H1 (cell line): ENCODE measurements at regions not wholly inside any gene's neighbourhood (a gene's known extent, or its start where the extent isn't known, plus 50 kb on each side); places are given as distances from the start of the nearest gene placed in this dataset.

Source experiments
- CTCF ChIA-PET: fragments of 300-600 bp; sonication (Branson Sonifier 250); formaldehyde crosslinking; loops from one replicate; lab custom pipeline; 2021; ENCODE audit not compliant: partially characterized antibody; lab: Charles Lee
- POLR2A ChIA-PET: fragments of 300-600 bp; sonication (Branson Sonifier 250); formaldehyde crosslinking; loops from one replicate; lab custom pipeline; 2021; ENCODE audit warnings: inconsistent platforms; ENCODE audit not compliant: partially characterized antibody; lab: Charles Lee
- DNase-seq, 2 experiments: peaks; one replicate each; pipeline versions ENCODE4 v3.0.0 to v3.0.0-alpha.2; 2010 to 2022; ENCODE audit warnings: low spot score in 2 of 2, low read depth in 1 of 2, mixed read lengths in 1 of 2
- FAIRE-seq: peaks from 2 replicates; lab custom pipeline; 2011; peaks lifted over from hg19 to GRCh38; lab: Jason Lieb, UNC
- H2AFZ ChIP-seq: 2 replicates; pipeline ENCODE4 v1.8.1; 2012; ENCODE audit warnings: low read length, inconsistent platforms
- H2AK5ac ChIP-seq: 2 replicates; pipeline ENCODE4 v1.6.1; 2013; ENCODE audit warnings: low read depth, low read length
- H2BK120ac ChIP-seq: replicated peaks from 2 replicates; pipeline ENCODE3; 2013; ENCODE audit warnings: low read depth, low read length, inconsistent platforms
- H2BK12ac ChIP-seq: 2 replicates; pipeline ENCODE4 v1.6.1; 2013; ENCODE audit warnings: low read depth, low read length
- H2BK15ac ChIP-seq: 2 replicates; pipeline ENCODE4 v1.6.1; 2013; ENCODE audit warnings: low read length
- H2BK20ac ChIP-seq: 2 replicates; pipeline ENCODE4 v1.6.1; 2013; ENCODE audit warnings: low read length
- H2BK5ac ChIP-seq: 2 replicates; pipeline ENCODE4 v1.6.1; 2013; ENCODE audit warnings: low read depth, low read length
- H3K14ac ChIP-seq: 2 replicates; pipeline ENCODE4 v1.6.1; 2013; ENCODE audit warnings: inconsistent platforms; ENCODE audit not compliant: insufficient read length
- H3K18ac ChIP-seq: 2 replicates; pipeline ENCODE4 v1.6.1; 2013; ENCODE audit warnings: low read length; ENCODE audit errors: extremely low read depth
- H3K23ac ChIP-seq: 2 replicates; pipeline ENCODE4 v1.6.1; 2013; ENCODE audit warnings: inconsistent platforms; ENCODE audit not compliant: insufficient read length
- H3K23me2 ChIP-seq: 2 replicates; pipeline ENCODE4 v1.6.1; 2013; ENCODE audit warnings: low read depth, low read length
- H3K27ac ChIP-seq: 2 replicates; pipeline ENCODE4 v1.6.1; 2011; ENCODE audit warnings: low read depth, low read length, inconsistent platforms
- H3K27me3 ChIP-seq, 4 experiments: replicated peaks in 1 of 4; 1 replicate in 1 of 4; 2 replicates in 3 of 4; pipeline versions ENCODE4 v1.6.1 to v1.8.1; 2011 to 2013; ENCODE audit warnings: low read length in 3 of 4, mild to moderate bottlenecking in 3 of 4, inconsistent platforms in 2 of 4, mixed read lengths in 2 of 4, moderate library complexity in 1 of 4; ENCODE audit not compliant: control insufficient read depth in 3 of 4, insufficient read depth in 3 of 4; ENCODE audit errors: extremely low read depth in 1 of 4
- H3K36me3 ChIP-seq, 4 experiments: 2 replicates each; pipeline versions ENCODE4 v1.6.1 to v1.8.1; 2011 to 2013; ENCODE audit warnings: mild to moderate bottlenecking in 4 of 4, low read length in 3 of 4, moderate library complexity in 2 of 4, control low read depth in 1 of 4, inconsistent platforms in 1 of 4; ENCODE audit not compliant: insufficient read depth in 4 of 4, control insufficient read depth in 2 of 4
- H3K4ac ChIP-seq: replicated peaks from 2 replicates; pipeline ENCODE3; 2013; ENCODE audit warnings: low read length, low read depth, mixed read lengths, inconsistent platforms; ENCODE audit not compliant: insufficient read length
- H3K4me1 ChIP-seq, 4 experiments: replicated peaks in 1 of 4; 1 replicate in 1 of 4; 2 replicates in 3 of 4; pipeline versions ENCODE4 v1.6.1 to v1.8.1; 2011 to 2013; ENCODE audit warnings: low read length in 3 of 4, inconsistent platforms in 2 of 4, mixed read lengths in 1 of 4; ENCODE audit not compliant: insufficient read depth in 4 of 4, control insufficient read depth in 3 of 4
- H3K4me2 ChIP-seq, 2 experiments: 2 replicates each; pipeline versions ENCODE4 v1.6.1 to v1.8.1; 2011 to 2013; ENCODE audit warnings: low read depth in 2 of 2, low read length in 2 of 2, control low read depth in 1 of 2, inconsistent platforms in 1 of 2, mild to moderate bottlenecking in 1 of 2; ENCODE audit not compliant: insufficient read depth in 1 of 2
- H3K4me3 ChIP-seq, 4 experiments: fragments of 200-600, 300-600 bp in 1 of 4; sonication (generic), shearing (Covaris generic), sonication (Bioruptor Twin) in 1 of 4; 2 replicates each; pipeline versions ENCODE4 v1.5.1 to v1.8.1; 2011 to 2016; ENCODE audit warnings: low read length in 4 of 4, low read depth in 3 of 4, control low read depth in 2 of 4, inconsistent platforms in 2 of 4, mild to moderate bottlenecking in 2 of 4, mixed read lengths in 1 of 4, moderate library complexity in 1 of 4; ENCODE audit not compliant: insufficient read depth in 2 of 4; ENCODE audit errors: extremely low read depth in 1 of 4
- H3K56ac ChIP-seq: replicated peaks from 2 replicates; pipeline ENCODE3; 2013; ENCODE audit warnings: low read depth, mild to moderate bottlenecking, mixed read lengths, low read length, inconsistent platforms; ENCODE audit not compliant: insufficient read length
- H3K79me1 ChIP-seq: 2 replicates; pipeline ENCODE4 v1.6.1; 2013; ENCODE audit warnings: low read depth, low read length, control low read depth
- H3K79me2 ChIP-seq, 2 experiments: 2 replicates each; pipeline versions ENCODE4 v1.6.1 to v1.8.1; 2012 to 2013; ENCODE audit warnings: low read length in 2 of 2, mild to moderate bottlenecking in 2 of 2, inconsistent platforms in 1 of 2; ENCODE audit not compliant: insufficient read depth in 2 of 2, control insufficient read depth in 1 of 2
- H3K9ac ChIP-seq, 4 experiments: replicated peaks in 1 of 4; 1 replicate in 1 of 4; 2 replicates in 3 of 4; pipeline versions ENCODE4 v1.6.1 to v1.8.1; 2011 to 2013; ENCODE audit warnings: low read depth in 3 of 4, low read length in 3 of 4, control low read depth in 2 of 4, mild to moderate bottlenecking in 2 of 4, moderate library complexity in 2 of 4, inconsistent platforms in 1 of 4; ENCODE audit errors: extremely low read depth in 1 of 4
- H3K9me3 ChIP-seq, 2 experiments: 2 replicates each; pipeline versions ENCODE4 v1.6.1 to v1.8.1; 2012 to 2013; ENCODE audit warnings: mild to moderate bottlenecking in 2 of 2, moderate library complexity in 2 of 2, control low read depth in 1 of 2, inconsistent platforms in 1 of 2, low read depth in 1 of 2, low read length in 1 of 2, mixed read lengths in 1 of 2; ENCODE audit not compliant: insufficient read depth in 2 of 2
- H4K20me1 ChIP-seq, 2 experiments: replicated peaks in 1 of 2; 2 replicates each; pipeline versions ENCODE3 to v1.8.1; 2011 to 2013; ENCODE audit warnings: inconsistent platforms in 2 of 2, low read length in 2 of 2, mild to moderate bottlenecking in 1 of 2; ENCODE audit not compliant: insufficient read depth in 2 of 2, control insufficient read depth in 1 of 2
- H4K5ac ChIP-seq: 2 replicates; pipeline ENCODE4 v1.6.1; 2013; ENCODE audit warnings: low read length, low read depth, mixed read lengths, inconsistent platforms; ENCODE audit not compliant: insufficient read length
- H4K8ac ChIP-seq: 2 replicates; pipeline ENCODE4 v1.8.0; 2013; ENCODE audit warnings: mild to moderate bottlenecking, moderate library complexity, low read length, inconsistent platforms; ENCODE audit not compliant: insufficient read depth; ENCODE audit errors: extremely low read depth
- H4K91ac ChIP-seq: replicated peaks from 2 replicates; pipeline ENCODE3; 2013; ENCODE audit warnings: low read length, mixed read lengths, inconsistent platforms; ENCODE audit not compliant: insufficient read length
- ASH2L ChIP-seq: fragments of 200-600, 300-600 bp; sonication (generic); IDR thresholded peaks from one replicate; pipeline ENCODE4 v1.7.1; 2017; ENCODE audit warnings: low read length
- BCL11A ChIP-seq, 2 experiments: IDR thresholded peaks; one replicate each; pipeline ENCODE4 v1.6.1; 2011; ENCODE audit warnings: low read depth in 2 of 2, low read length in 2 of 2, mild to moderate bottlenecking in 2 of 2
- CHD1 ChIP-seq: IDR thresholded peaks from 2 replicates; pipeline ENCODE4 v1.6.1; 2012; ENCODE audit warnings: low read depth, low read length, improper control_type of control experiment
- CHD2 ChIP-seq: IDR thresholded peaks from 2 replicates; pipeline ENCODE4 v1.6.1; 2012; ENCODE audit warnings: low read length, improper control_type of control experiment
- EGR1 ChIP-seq: IDR thresholded peaks from 2 replicates; pipeline ENCODE4 v1.6.1; 2011; ENCODE audit warnings: low read depth, low read length, borderline replicate concordance
- EZH2 ChIP-seq: fragments of 200-600 bp; sonication (generic); IDR thresholded peaks from 2 replicates; pipeline ENCODE4 v1.7.1; 2012; ENCODE audit warnings: low read depth, mild to moderate bottlenecking, moderate library complexity, low read length, inconsistent platforms; ENCODE audit not compliant: severe bottlenecking
- FOSL1 ChIP-seq: IDR thresholded peaks from 2 replicates; pipeline ENCODE4 v1.6.1; 2011; ENCODE audit warnings: mild to moderate bottlenecking, low read depth, low read length, moderate library complexity; ENCODE audit not compliant: insufficient read depth
- JUN ChIP-seq: IDR thresholded peaks from 2 replicates; pipeline ENCODE4 v1.6.1; 2011; ENCODE audit warnings: low read depth, mild to moderate bottlenecking, improper control_type of control experiment, low read length
- KDM5A ChIP-seq: fragments of 200-600 bp; IDR thresholded peaks from 2 replicates; pipeline ENCODE4 v1.7.1; 2012; ENCODE audit warnings: mild to moderate bottlenecking, low read length, inconsistent platforms, mixed read lengths
- MAFK ChIP-seq: IDR thresholded peaks from 2 replicates; pipeline ENCODE4 v1.6.1; 2012; ENCODE audit warnings: low read depth, mild to moderate bottlenecking, improper control_type of control experiment, low read length
- POLR2A ChIP-seq, 2 experiments: IDR thresholded peaks; 1 replicate in 1 of 2; 2 replicates in 1 of 2; pipeline ENCODE4 v1.6.1; 2011; ENCODE audit warnings: low read depth in 2 of 2, low read length in 2 of 2, mild to moderate bottlenecking in 2 of 2; ENCODE audit errors: control extremely low read depth in 1 of 2
- RAD21 ChIP-seq, 2 experiments: IDR thresholded peaks in 1 of 2; conservative IDR thresholded peaks in 1 of 2; 2 replicates each; pipeline ENCODE4 v1.6.1; 2011; ENCODE audit warnings: low read depth in 2 of 2, low read length in 2 of 2, improper control_type of control experiment in 1 of 2, inconsistent platforms in 1 of 2, mild to moderate bottlenecking in 1 of 2, moderate library complexity in 1 of 2
- RXRA ChIP-seq: IDR thresholded peaks from 2 replicates; pipeline ENCODE4 v1.6.1; 2011; ENCODE audit warnings: low read depth, mild to moderate bottlenecking, low read length, moderate library complexity; ENCODE audit not compliant: insufficient read depth
- SP1 ChIP-seq: IDR thresholded peaks from 2 replicates; pipeline ENCODE4 v1.6.1; 2011; ENCODE audit warnings: low read depth, low read length
- SUZ12 ChIP-seq: fragments of 200-600 bp; sonication (generic); IDR thresholded peaks from 2 replicates; pipeline ENCODE4 v1.6.1; 2012; ENCODE audit warnings: mild to moderate bottlenecking, inconsistent platforms, low read length, moderate library complexity, mixed read lengths
- TBP ChIP-seq: IDR thresholded peaks from 2 replicates; pipeline ENCODE4 v1.6.1; 2011; ENCODE audit warnings: low read depth, low read length, improper control_type of control experiment
- WGBS, 2 experiments: shearing (Covaris generic) in 1 of 2; methylation state at CpG; one replicate each; pipeline versions ENCODE4 v1.1.6 to v1.1.7; 2013 to 2015; ENCODE audit warnings: low lambda C conversion rate in 2 of 2, mixed read lengths in 2 of 2, inconsistent platforms in 1 of 2, low coverage in 1 of 2, missing lambda C conversion rate in 1 of 2; ENCODE audit not compliant: insufficient replicate concordance in 2 of 2, insufficient coverage in 1 of 2, insufficient read length in 1 of 2; ENCODE audit errors: extremely low coverage in 1 of 2, missing lambda C conversion rate in 1 of 2; 5-methylcytosine and 5-hydroxymethylcytosine counted together

GRCh38 chrX:25290132-25290531 is 274.4 kb upstream of the ARX start:
- H3K27me3 ChIP-seq = no peaks in the 10 kb centered on the region
- no peak for TF ChIP-seq ASH2L
- no peak for TF ChIP-seq POLR2A (IDR thresholded peaks at IDR 0.05; ENCODE audit: control extremely low read depth in 1 of 2, low read depth in 2 of 2, low read length in 2 of 2)
- no peak for TF ChIP-seq MAFK
- no peak for TF ChIP-seq RAD21 (IDR thresholded peaks at IDR 0.05 in 1 of 2, conservative IDR thresholded peaks at IDR 0.05 in 1 of 2; ENCODE audit: low read depth in 2 of 2, low read length in 2 of 2)
- no peak for TF ChIP-seq CHD1
- no peak for TF ChIP-seq BCL11A (IDR thresholded peaks at IDR 0.05; ENCODE audit: low read depth in 2 of 2, low read length in 2 of 2)
- TF ChIP-seq JUN = no peak
- no peak for TF ChIP-seq FOSL1
- TF ChIP-seq KDM5A = no peak
- TF ChIP-seq SP1 = no peak
- no peak for TF ChIP-seq EZH2
- no peak for TF ChIP-seq RXRA
- TF ChIP-seq SUZ12 = no peak
- no peak for TF ChIP-seq TBP
- TF ChIP-seq CHD2 = no peak
- TF ChIP-seq EGR1 = no peak
- TF ChIP-seq, all 59 proteins: peak for 0
- CTCF ChIA-PET = no interaction called here

More at GRCh38 chrX:25290132-25290531, 274.4 kb upstream of the ARX start:
- Histone ChIP-seq H3K27ac (no peak overlapping the region), H2BK20ac (no peak overlapping the region), H3K18ac (no peak overlapping the region), H3K56ac (no peak overlapping the region), H3K79me1 (no peaks in the 10 kb centered on the region), H3K9ac (no peak overlapping the region), H3K4ac (no peak overlapping the region), H2AK5ac (no peak overlapping the region), H3K23me2 (no peaks in the 10 kb centered on the region), H4K5ac (no peak overlapping the region), H2BK120ac (no peak overlapping the region), H3K4me1 (no peaks in the 10 kb centered on the region), H4K20me1 (no peaks in the 10 kb centered on the region), H3K14ac (no peak overlapping the region), H3K9me3 (no peaks in the 10 kb centered on the region), H3K4me2 (no peak overlapping the region), H3K4me3 (no peak overlapping the region), H3K79me2 (no peaks in the 10 kb centered on the region), H2BK12ac (no peak overlapping the region), H4K91ac (no peak overlapping the region), H2BK5ac (no peak overlapping the region), H3K23ac (no peak overlapping the region), H4K8ac (no peak overlapping the region), H2BK15ac (no peak overlapping the region), H3K36me3 (no peaks in the 10 kb centered on the region), H2AFZ (no peak overlapping the region)
- 94% methylated on average over 1 of the region's 1 CpG; no CpG with 5 or more reads in 1 of the 2 experiments for WGBS, 2 experiments
- FAIRE-seq (no peak), DNase-seq (no peak)
- POLR2A ChIA-PET = no interaction called here
